CD14-positive monocyte (primary cell): ENCODE measurements at regions not wholly inside any gene's neighbourhood (a gene's known extent, or its start where the extent isn't known, plus 50 kb on each side); places are given as distances from the start of the nearest gene placed in this dataset.
"Not testable (repeated sequence)": the region's sequence is repeated elsewhere in the genome, so short reads cannot be mapped to it uniquely, and the experiment has no call there.

Experiments
- DNase-seq, 3 donors: peaks; one replicate each; pipeline ENCODE4 v3.0.0-alpha.2; 2011 to 2022
- H2AFZ ChIP-seq: 2 replicates; pipeline ENCODE4 v1.6.0; 2012; ENCODE audit warnings: mild to moderate bottlenecking, low read depth, low read length, inconsistent platforms; ENCODE audit not compliant: insufficient read depth, poor library complexity, severe bottlenecking
- H3K27ac ChIP-seq, 2 donors: 1 replicate in 1 of 2; 2 replicates in 1 of 2; pipeline ENCODE4 v1.5.1; 2012 to 2013; ENCODE audit warnings: low read length in 2 of 2, control low read depth in 1 of 2, inconsistent platforms in 1 of 2, low read depth in 1 of 2, mild to moderate bottlenecking in 1 of 2
- H3K27me3 ChIP-seq, 2 donors: one replicate each; pipeline versions ENCODE4 v1.6.0 to v1.6.1; 2011 to 2013; ENCODE audit warnings: low read length in 2 of 2; ENCODE audit not compliant: control insufficient read depth in 2 of 2, insufficient read depth in 2 of 2
- H3K36me3 ChIP-seq, 2 donors: replicated peaks in 1 of 2; 1 replicate in 1 of 2; 2 replicates in 1 of 2; pipeline versions ENCODE4 v1.5.1 to v1.6.1; 2012 to 2013; ENCODE audit warnings: low read length in 2 of 2, control low read depth in 1 of 2, inconsistent platforms in 1 of 2, mild to moderate bottlenecking in 1 of 2; ENCODE audit not compliant: insufficient read depth in 2 of 2, control insufficient read depth in 1 of 2
- H3K4me1 ChIP-seq, 2 donors: 1 replicate in 1 of 2; 2 replicates in 1 of 2; pipeline versions ENCODE4 v1.5.1 to v1.6.1; 2012 to 2013; ENCODE audit warnings: low read length in 2 of 2, control low read depth in 1 of 2, inconsistent platforms in 1 of 2, mild to moderate bottlenecking in 1 of 2, moderate library complexity in 1 of 2; ENCODE audit not compliant: insufficient read depth in 2 of 2, control insufficient read depth in 1 of 2
- H3K4me2 ChIP-seq: replicated peaks from 2 replicates; pipeline ENCODE3; 2012; ENCODE audit warnings: low read length, moderate library complexity, mild to moderate bottlenecking; ENCODE audit not compliant: poor library complexity, severe bottlenecking; ENCODE audit errors: extremely low read depth
- H3K4me3 ChIP-seq, 3 experiments: fragments of 200-600 bp in 1 of 3; sonication (generic) in 1 of 3; replicated peaks in 1 of 3; 1 replicate in 2 of 3; 2 replicates in 1 of 3; pipeline ENCODE4 v1.5.1; 2011 to 2013; ENCODE audit warnings: low read length in 3 of 3, mild to moderate bottlenecking in 3 of 3, control low read depth in 2 of 3, low read depth in 2 of 3, inconsistent platforms in 1 of 3, moderate library complexity in 1 of 3
- H3K79me2 ChIP-seq: 2 replicates; pipeline ENCODE4 v1.6.0; 2012; ENCODE audit warnings: mild to moderate bottlenecking, control low read depth, inconsistent platforms, low read length, moderate library complexity; ENCODE audit not compliant: insufficient read depth
- H3K9ac ChIP-seq: 2 replicates; pipeline ENCODE4 v1.6.0; 2017; ENCODE audit warnings: low read length, mild to moderate bottlenecking; ENCODE audit not compliant: insufficient read depth, poor library complexity, severe bottlenecking
- H3K9me3 ChIP-seq, 2 donors: replicated peaks in 1 of 2; 1 replicate in 1 of 2; 2 replicates in 1 of 2; pipeline versions ENCODE4 v1.5.1 to v1.6.1; 2012 to 2013; ENCODE audit warnings: low read length in 2 of 2, control low read depth in 1 of 2; ENCODE audit not compliant: control insufficient read depth in 1 of 2, insufficient read depth in 1 of 2
- H4K20me1 ChIP-seq: 2 replicates; pipeline ENCODE4 v1.6.0; 2012; ENCODE audit warnings: mild to moderate bottlenecking, low read length, control low read depth, moderate library complexity; ENCODE audit not compliant: insufficient read depth
- H3K27ac Mint-ChIP-seq, 7 donors: one replicate each; pipeline ENCODE4 v1.8.0; 2020; ENCODE audit warnings: mild to moderate bottlenecking in 7 of 7, mixed read lengths in 7 of 7, moderate library complexity in 6 of 7, inconsistent platforms in 2 of 7
- H3K27me3 Mint-ChIP-seq, 3 donors: one replicate each; pipeline ENCODE4 v1.8.0; 2021 to 2022; ENCODE audit warnings: low read depth in 3 of 3, mild to moderate bottlenecking in 3 of 3, mixed read lengths in 3 of 3, moderate library complexity in 3 of 3, inconsistent platforms in 1 of 3
- H3K36me3 Mint-ChIP-seq, 2 donors: one replicate each; pipeline ENCODE4 v1.8.0; 2020; ENCODE audit warnings: mixed read lengths in 2 of 2, inconsistent platforms in 1 of 2, mild to moderate bottlenecking in 1 of 2
- H3K4me1 Mint-ChIP-seq: one replicate; pipeline ENCODE4 v1.8.0; 2020; ENCODE audit warnings: mild to moderate bottlenecking, mixed read lengths
- H3K4me3 Mint-ChIP-seq, 2 donors: one replicate each; pipeline ENCODE4 v1.8.0; 2020; ENCODE audit warnings: mild to moderate bottlenecking in 2 of 2, mixed read lengths in 2 of 2, moderate library complexity in 1 of 2
- H3K9me3 Mint-ChIP-seq, 7 donors: one replicate each; pipeline ENCODE4 v1.8.0; 2020 to 2022; ENCODE audit warnings: mixed read lengths in 7 of 7, mild to moderate bottlenecking in 6 of 7, moderate library complexity in 6 of 7, inconsistent platforms in 2 of 7
- WGBS: methylation state at CpG from one replicate; pipeline ENCODE4 v1.1.5; 2013; ENCODE audit warnings: missing lambda C conversion rate; ENCODE audit not compliant: insufficient coverage; 5-methylcytosine and 5-hydroxymethylcytosine counted together
- intact Hi-C, 2 donors: fragments of 100-400 bp; cut with micrococcal nuclease; formaldehyde crosslinking; loops; one replicate each; pipeline versions ENCODE4 v1.15.0 to v1.15.1; 2023

DNA sequence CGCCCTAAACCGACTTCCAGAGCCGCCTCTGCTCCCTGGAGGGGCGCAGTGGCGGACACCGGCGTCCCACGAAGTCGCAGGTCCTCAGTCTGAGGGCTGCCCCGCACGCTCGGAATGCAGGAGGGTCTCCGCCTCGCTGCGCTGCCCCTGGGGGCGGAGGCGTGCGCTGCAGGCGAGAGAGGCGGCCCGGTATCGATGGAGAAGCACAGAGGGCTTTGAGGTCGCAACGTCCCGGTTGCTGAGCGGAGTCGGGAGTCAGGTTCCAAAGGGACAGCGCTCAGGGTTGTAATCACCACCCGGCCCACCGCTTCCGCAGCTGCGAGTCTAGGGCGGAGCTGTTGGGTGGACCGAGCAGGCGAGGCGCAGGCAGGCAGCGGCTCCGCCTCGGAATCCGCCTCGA lies 131.0 kb downstream of the POTEM start:
- H3K4me3 ChIP-seq, H2AFZ ChIP-seq, intact Hi-C loops, H3K4me1 Mint-ChIP-seq, H3K4me2 ChIP-seq, H3K79me2 ChIP-seq, H3K36me3 Mint-ChIP-seq, H3K27me3 ChIP-seq, DNase-seq, H3K9ac ChIP-seq, H3K4me1 ChIP-seq, H4K20me1 ChIP-seq, H3K27ac ChIP-seq, H3K4me3 Mint-ChIP-seq, H3K36me3 ChIP-seq, H3K27me3 Mint-ChIP-seq, H3K27ac Mint-ChIP-seq: not testable (repeated sequence)
- no CpG with 5 or more reads among the region's 41 CpGs for WGBS
- peaks cover 0 to 23% (median 18%) of the 10 kb centered on the region in 7 donors for H3K9me3 Mint-ChIP-seq
- peaks cover 6 to 28% of the 10 kb centered on the region in 2 donors for H3K9me3 ChIP-seq

- H3K79me2 ChIP-seq, H3K4me1 Mint-ChIP-seq, H3K36me3 ChIP-seq, H2AFZ ChIP-seq, intact Hi-C loops, H3K27me3 ChIP-seq, DNase-seq, H3K27me3 Mint-ChIP-seq, H3K4me2 ChIP-seq, H3K27ac Mint-ChIP-seq, H3K4me1 ChIP-seq, H3K4me3 Mint-ChIP-seq, H3K9ac ChIP-seq, H3K27ac ChIP-seq, H4K20me1 ChIP-seq, H3K36me3 Mint-ChIP-seq, H3K4me3 ChIP-seq: not testable (repeated sequence)
- 81% methylated on average over 25 of the region's 34 CpGs for WGBS
- peaks cover 0 to 23% (median 18%) of the 10 kb centered on the region in 7 donors for H3K9me3 Mint-ChIP-seq
- H3K9me3 ChIP-seq, result peaks cover 6 to 28% of the 10 kb centered on the region in 2 donors
Observed at GRCh38 chr14:19098732-19099131, 131.5 kb downstream of the POTEM start.

DNA sequence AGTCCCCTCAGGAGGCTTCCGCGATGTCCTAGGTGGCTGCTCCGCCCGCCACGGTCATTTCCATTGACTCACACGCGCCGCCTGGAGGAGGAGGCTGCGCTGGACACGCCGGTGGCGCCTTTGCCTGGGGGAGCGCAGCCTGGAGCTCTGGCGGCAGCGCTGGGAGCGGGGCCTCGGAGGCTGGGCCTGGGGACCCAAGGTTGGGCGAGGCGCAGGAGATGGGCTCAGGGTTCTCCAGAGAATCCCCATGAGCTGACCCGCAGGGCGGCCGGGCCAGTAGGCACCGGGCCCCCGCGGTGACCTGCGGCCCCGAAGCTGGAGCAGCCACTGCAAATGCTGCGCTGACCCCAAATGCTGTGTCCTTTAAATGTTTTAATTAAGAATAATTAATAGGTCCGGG lies 132.1 kb downstream of the POTEM start:
- not testable (repeated sequence) for H3K36me3 Mint-ChIP-seq

GRCh38 chr14:19099939-19100338 lies 132.7 kb downstream of the POTEM start:
- H3K4me2 ChIP-seq, H3K36me3 Mint-ChIP-seq, H3K9ac ChIP-seq, H3K4me1 ChIP-seq, H3K4me3 ChIP-seq, H3K27ac ChIP-seq, H3K36me3 ChIP-seq, H3K4me1 Mint-ChIP-seq, H3K4me3 Mint-ChIP-seq, H4K20me1 ChIP-seq, H3K79me2 ChIP-seq, H3K27me3 Mint-ChIP-seq, H2AFZ ChIP-seq, intact Hi-C loops, DNase-seq, H3K27me3 ChIP-seq, H3K27ac Mint-ChIP-seq: not testable (repeated sequence)
- H3K9me3 Mint-ChIP-seq, result peaks cover 0 to 23% (median 18%) of the 10 kb centered on the region in 7 donors
- no CpG with 5 or more reads among the region's 15 CpGs for WGBS
- peaks cover 6 to 28% of the 10 kb centered on the region in 2 donors for H3K9me3 ChIP-seq

More for the DNA sequence above, 132.1 kb downstream of the POTEM start:
- H2AFZ ChIP-seq, H3K27ac Mint-ChIP-seq, H3K27me3 Mint-ChIP-seq, H3K4me1 ChIP-seq, intact Hi-C loops, H4K20me1 ChIP-seq, H3K4me3 ChIP-seq, H3K4me3 Mint-ChIP-seq, H3K4me1 Mint-ChIP-seq, DNase-seq, H3K79me2 ChIP-seq, H3K27ac ChIP-seq, H3K4me2 ChIP-seq, H3K9ac ChIP-seq, H3K27me3 ChIP-seq, H3K36me3 ChIP-seq: not testable (repeated sequence)
- WGBS, result no CpG with 5 or more reads among the region's 29 CpGs
- H3K9me3 ChIP-seq, result peaks cover 6 to 28% of the 10 kb centered on the region in 2 donors
- H3K9me3 Mint-ChIP-seq, result peaks cover 0 to 23% (median 18%) of the 10 kb centered on the region in 7 donors
